ENCODE measurements at regions not wholly inside any gene's neighbourhood (a gene's known extent, or its start where the extent isn't known, plus 50 kb on each side); places are given as distances from the start of the nearest gene placed in this dataset.

- no peak overlapping the region for H3K4me3 ChIP-seq (ENCODE audit: control insufficient read depth in 2 of 3, extremely low read depth in 1 of 3, insufficient read depth in 2 of 3, low read depth in 1 of 3, low read length in 3 of 3)
- no peak overlapping the region for H2AFZ ChIP-seq (ENCODE audit: control insufficient read depth, low read length)
- H3K27me3 ChIP-seq (ENCODE audit: control insufficient read depth, extremely low read depth, insufficient read depth, low read length) = no peaks in the 10 kb centered on the region
- H3K4me1 ChIP-seq (ENCODE audit: control insufficient read depth, extremely low read depth, insufficient read depth, low read length) = peaks cover under 1% of the 10 kb centered on the region
- FAIRE-seq = no peak
- H3K79me2 ChIP-seq (ENCODE audit: control insufficient read depth, insufficient read depth, low read length) = no peaks in the 10 kb centered on the region
- H3K9me1 ChIP-seq (ENCODE audit: control insufficient read depth, extremely low read depth, insufficient read depth, low read length) = no peaks in the 10 kb centered on the region
- no peak for DNase-seq (ENCODE audit: low read depth, low spot score)
- H3K36me3 ChIP-seq (ENCODE audit: control insufficient read depth in 2 of 2, extremely low read depth in 1 of 2, insufficient read depth in 2 of 2, low read length in 2 of 2) = no peaks in the 10 kb centered on the region
- TF ChIP-seq EZH2 (IDR thresholded peaks at IDR 0.05; ENCODE audit: low read length) (no peak), CTCF (optimal IDR thresholded peaks at IDR 0.05 in 1 of 3, IDR thresholded peaks at IDR 0.05 in 1 of 3, conservative IDR thresholded peaks at IDR 0.05 in 1 of 3; ENCODE audit: extremely low read depth in 1 of 3, insufficient read depth in 2 of 3, low read length in 3 of 3) (no peak)
- no peak overlapping the region for H3K4me2 ChIP-seq (ENCODE audit: control insufficient read depth, extremely low read depth, insufficient read depth, low read depth, low read length)
- H3K27ac ChIP-seq (ENCODE audit: control insufficient read depth, insufficient read depth, low read length) = no peak overlapping the region
- dilution Hi-C loops (cut with MboI; ENCODE audit: extremely low pct_ligation_motif_present, low sequenced_read_pairs) = no loop called here
- H3K9me3 ChIP-seq (ENCODE audit: control insufficient read depth, low read depth, low read length) = no peaks in the 10 kb centered on the region
- no peak overlapping the region for H3K9ac ChIP-seq (ENCODE audit: control insufficient read depth, extremely low read depth, insufficient read depth, low read length)
- no peaks in the 10 kb centered on the region for H4K20me1 ChIP-seq (ENCODE audit: control insufficient read depth, extremely low read depth, insufficient read depth, low read length)
Measured at GRCh38 chr10:124346831-124347230, 71.9 kb downstream of the OAT start.

- no peak for TF ChIP-seq CTCF (optimal IDR thresholded peaks at IDR 0.05 in 1 of 3, IDR thresholded peaks at IDR 0.05 in 1 of 3, conservative IDR thresholded peaks at IDR 0.05 in 1 of 3; ENCODE audit: extremely low read depth in 1 of 3, insufficient read depth in 2 of 3, low read length in 3 of 3)
- no peak for TF ChIP-seq EZH2 (IDR thresholded peaks at IDR 0.05; ENCODE audit: low read length)
- no peak for FAIRE-seq
Measured at GRCh38 chr10:124345521-124345920, 73.2 kb downstream of the OAT start.

More at GRCh38 chr10:124345521-124345920, 73.2 kb downstream of the OAT start:
- no peak for DNase-seq (ENCODE audit: low read depth, low spot score)
- Histone ChIP-seq H3K9me1 (ENCODE audit: control insufficient read depth, extremely low read depth, insufficient read depth, low read length) (no peaks in the 10 kb centered on the region), H3K27ac (ENCODE audit: control insufficient read depth, insufficient read depth, low read length) (no peak overlapping the region), H3K4me1 (ENCODE audit: control insufficient read depth, extremely low read depth, insufficient read depth, low read length) (peaks cover 13% of the 10 kb centered on the region), H3K4me2 (ENCODE audit: control insufficient read depth, extremely low read depth, insufficient read depth, low read depth, low read length) (no peak overlapping the region), H3K9me3 (ENCODE audit: control insufficient read depth, low read depth, low read length) (no peaks in the 10 kb centered on the region), H3K36me3 (ENCODE audit: control insufficient read depth in 2 of 2, extremely low read depth in 1 of 2, insufficient read depth in 2 of 2, low read length in 2 of 2) (no peaks in the 10 kb centered on the region), H3K9ac (ENCODE audit: control insufficient read depth, extremely low read depth, insufficient read depth, low read length) (no peak overlapping the region), H4K20me1 (ENCODE audit: control insufficient read depth, extremely low read depth, insufficient read depth, low read length) (no peaks in the 10 kb centered on the region), H2AFZ (ENCODE audit: control insufficient read depth, low read length) (no peak overlapping the region), H3K4me3 (ENCODE audit: control insufficient read depth in 2 of 3, extremely low read depth in 1 of 3, insufficient read depth in 2 of 3, low read depth in 1 of 3, low read length in 3 of 3) (no peak overlapping the region), H3K79me2 (ENCODE audit: control insufficient read depth, insufficient read depth, low read length) (no peaks in the 10 kb centered on the region), H3K27me3 (ENCODE audit: control insufficient read depth, extremely low read depth, insufficient read depth, low read length) (no peaks in the 10 kb centered on the region)
- dilution Hi-C loops (cut with MboI; ENCODE audit: extremely low pct_ligation_motif_present, low sequenced_read_pairs) = no loop called here
